Body of pancreas (tissue), 4 donors: ENCODE measurements at regions not wholly inside any gene's neighbourhood (a gene's known extent, or its start where the extent isn't known, plus 50 kb on each side); places are given as distances from the start of the nearest gene placed in this dataset.

Source experiments
- POLR2A ChIP-seq, 3 donors: fragments of 450-650 bp; IDR thresholded peaks; one replicate each; pipeline ENCODE4 v1.6.1; 2016; ENCODE audit warnings: antibody characterized with exemption in 3 of 3, mild to moderate bottlenecking in 2 of 3
- TF ChIP-seq, protein P1 (sequence below), 7 experiments: fragments of 450-650 bp in 4 of 7; fragments of 200-600 bp in 3 of 7; sonication (generic) in 3 of 7; IDR thresholded peaks; one replicate each; pipeline ENCODE4 v1.5.1; 2016 to 2019; ENCODE audit warnings: antibody characterized with exemption in 7 of 7

DNA sequence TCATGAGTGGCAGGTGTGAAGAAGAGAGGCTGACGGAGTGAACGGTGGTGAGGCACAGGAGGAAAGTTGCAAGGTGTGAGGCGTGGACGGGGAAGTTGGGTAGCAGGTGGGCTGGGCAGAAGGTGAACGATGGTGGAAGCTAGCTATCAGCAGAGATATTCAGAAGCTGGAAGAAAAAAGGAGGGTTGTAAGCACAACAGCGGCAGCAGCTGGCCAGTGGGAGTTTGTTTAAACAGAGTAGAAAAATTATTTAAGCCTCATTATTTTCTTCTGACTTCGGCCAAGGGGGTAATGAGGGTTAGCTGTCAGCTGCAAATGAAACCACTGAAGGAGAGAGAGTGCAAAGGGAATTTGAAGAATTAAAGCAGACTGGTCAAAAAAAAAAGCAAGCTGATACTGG, 62.1 kb upstream of the PRKAR2B start:
- TF ChIP-seq POLR2A (IDR thresholded peaks at IDR 0.05) = no peak
- TF ChIP-seq, protein P1, sequence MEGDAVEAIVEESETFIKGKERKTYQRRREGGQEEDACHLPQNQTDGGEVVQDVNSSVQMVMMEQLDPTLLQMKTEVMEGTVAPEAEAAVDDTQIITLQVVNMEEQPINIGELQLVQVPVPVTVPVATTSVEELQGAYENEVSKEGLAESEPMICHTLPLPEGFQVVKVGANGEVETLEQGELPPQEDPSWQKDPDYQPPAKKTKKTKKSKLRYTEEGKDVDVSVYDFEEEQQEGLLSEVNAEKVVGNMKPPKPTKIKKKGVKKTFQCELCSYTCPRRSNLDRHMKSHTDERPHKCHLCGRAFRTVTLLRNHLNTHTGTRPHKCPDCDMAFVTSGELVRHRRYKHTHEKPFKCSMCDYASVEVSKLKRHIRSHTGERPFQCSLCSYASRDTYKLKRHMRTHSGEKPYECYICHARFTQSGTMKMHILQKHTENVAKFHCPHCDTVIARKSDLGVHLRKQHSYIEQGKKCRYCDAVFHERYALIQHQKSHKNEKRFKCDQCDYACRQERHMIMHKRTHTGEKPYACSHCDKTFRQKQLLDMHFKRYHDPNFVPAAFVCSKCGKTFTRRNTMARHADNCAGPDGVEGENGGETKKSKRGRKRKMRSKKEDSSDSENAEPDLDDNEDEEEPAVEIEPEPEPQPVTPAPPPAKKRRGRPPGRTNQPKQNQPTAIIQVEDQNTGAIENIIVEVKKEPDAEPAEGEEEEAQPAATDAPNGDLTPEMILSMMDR (IDR thresholded peaks at IDR 0.05) = no peak
